ENCODE measurements at regions not wholly inside any gene's neighbourhood (a gene's known extent, or its start where the extent isn't known, plus 50 kb on each side); places are given as distances from the start of the nearest gene placed in this dataset.

- H3K9me3 ChIP-seq (replicated peaks; ENCODE audit: low read length): no peaks in the 10 kb centered on the region
- H3K4me2 ChIP-seq (ENCODE audit: low read length): no peak overlapping the region
- H3K4me1 ChIP-seq (ENCODE audit: control insufficient read depth, insufficient read depth, low read length): peaks cover 8% of the 10 kb centered on the region
- no peaks in the 10 kb centered on the region for H3K36me3 ChIP-seq (ENCODE audit: insufficient read depth, low read length)
- no peak overlapping the region for H3K4me3 ChIP-seq (ENCODE audit: low read length)
- no peak overlapping the region for H3K9ac ChIP-seq (ENCODE audit: low read depth, low read length)
- no peaks in the 10 kb centered on the region for H3K27me3 ChIP-seq (ENCODE audit: control insufficient read depth, insufficient read depth, low read length)
These were observed 520.0 kb upstream of the SPHKAP start for GRCh38 chr2:228701506-228701905.

GRCh38 chr2:228700638-228701037 is 519.2 kb upstream of the SPHKAP start:
- no peak overlapping the region for H3K4me3 ChIP-seq (ENCODE audit: low read length)
- H3K4me1 ChIP-seq (ENCODE audit: control insufficient read depth, insufficient read depth, low read length): peaks cover 8% of the 10 kb centered on the region
- H3K4me2 ChIP-seq (ENCODE audit: low read length): no peak overlapping the region
- no peaks in the 10 kb centered on the region for H3K27me3 ChIP-seq (ENCODE audit: control insufficient read depth, insufficient read depth, low read length)
- H3K9me3 ChIP-seq (replicated peaks; ENCODE audit: low read length): no peaks in the 10 kb centered on the region
- H3K9ac ChIP-seq (ENCODE audit: low read depth, low read length): peak overlapping the region; percentile 11
- H3K36me3 ChIP-seq (ENCODE audit: insufficient read depth, low read length): no peaks in the 10 kb centered on the region

- Histone ChIP-seq H3K4me3 (ENCODE audit: low read length) (no peak overlapping the region), H3K9me3 (replicated peaks; ENCODE audit: low read length) (no peaks in the 10 kb centered on the region), H3K27me3 (ENCODE audit: control insufficient read depth, insufficient read depth, low read length) (no peaks in the 10 kb centered on the region), H3K36me3 (ENCODE audit: insufficient read depth, low read length) (no peaks in the 10 kb centered on the region), H3K9ac (ENCODE audit: low read depth, low read length) (no peak overlapping the region), H3K4me1 (ENCODE audit: control insufficient read depth, insufficient read depth, low read length) (peaks cover 8% of the 10 kb centered on the region), H3K4me2 (ENCODE audit: low read length) (no peak overlapping the region)
These were observed 518.4 kb upstream of the SPHKAP start for GRCh38 chr2:228699888-228700287.

- H3K27me3 ChIP-seq (ENCODE audit: control insufficient read depth, insufficient read depth, low read length): no peaks in the 10 kb centered on the region
- H3K36me3 ChIP-seq (ENCODE audit: insufficient read depth, low read length): no peaks in the 10 kb centered on the region
- H3K9ac ChIP-seq (ENCODE audit: low read depth, low read length): no peak overlapping the region
- peaks cover 8% of the 10 kb centered on the region for H3K4me1 ChIP-seq (ENCODE audit: control insufficient read depth, insufficient read depth, low read length)
- H3K4me2 ChIP-seq (ENCODE audit: low read length): no peak overlapping the region
- no peak overlapping the region for H3K4me3 ChIP-seq (ENCODE audit: low read length)
- H3K9me3 ChIP-seq (replicated peaks; ENCODE audit: low read length): no peaks in the 10 kb centered on the region
These were observed 517.9 kb upstream of the SPHKAP start for GRCh38 chr2:228699400-228699799.

- H3K4me1 ChIP-seq (ENCODE audit: control insufficient read depth, insufficient read depth, low read length): peaks cover 8% of the 10 kb centered on the region
- no peak overlapping the region for H3K4me2 ChIP-seq (ENCODE audit: low read length)
- no peak overlapping the region for H3K9ac ChIP-seq (ENCODE audit: low read depth, low read length)
- no peaks in the 10 kb centered on the region for H3K9me3 ChIP-seq (replicated peaks; ENCODE audit: low read length)
- no peaks in the 10 kb centered on the region for H3K36me3 ChIP-seq (ENCODE audit: insufficient read depth, low read length)
- no peak overlapping the region for H3K4me3 ChIP-seq (ENCODE audit: low read length)
- H3K27me3 ChIP-seq (ENCODE audit: control insufficient read depth, insufficient read depth, low read length): no peaks in the 10 kb centered on the region
These were observed 517.5 kb upstream of the SPHKAP start for GRCh38 chr2:228698963-228699362.

- Histone ChIP-seq H3K4me2 (ENCODE audit: low read length) (no peak overlapping the region), H3K9ac (ENCODE audit: low read depth, low read length) (no peak overlapping the region), H3K4me3 (ENCODE audit: low read length) (no peak overlapping the region), H3K27me3 (ENCODE audit: control insufficient read depth, insufficient read depth, low read length) (no peaks in the 10 kb centered on the region), H3K36me3 (ENCODE audit: insufficient read depth, low read length) (no peaks in the 10 kb centered on the region), H3K4me1 (ENCODE audit: control insufficient read depth, insufficient read depth, low read length) (peaks cover 8% of the 10 kb centered on the region), H3K9me3 (replicated peaks; ENCODE audit: low read length) (no peaks in the 10 kb centered on the region)
These were observed 516.0 kb upstream of the SPHKAP start for GRCh38 chr2:228697456-228697855.

- Histone ChIP-seq H3K36me3 (ENCODE audit: insufficient read depth, low read length) (no peaks in the 10 kb centered on the region), H3K27me3 (ENCODE audit: control insufficient read depth, insufficient read depth, low read length) (no peaks in the 10 kb centered on the region), H3K9me3 (replicated peaks; ENCODE audit: low read length) (no peaks in the 10 kb centered on the region), H3K9ac (ENCODE audit: low read depth, low read length) (no peak overlapping the region), H3K4me2 (ENCODE audit: low read length) (no peak overlapping the region), H3K4me1 (ENCODE audit: control insufficient read depth, insufficient read depth, low read length) (no peaks in the 10 kb centered on the region), H3K4me3 (ENCODE audit: low read length) (no peak overlapping the region)
These were observed 509.2 kb upstream of the SPHKAP start for GRCh38 chr2:228690681-228691080.

GRCh38 chr2:228689053-228689452 is 507.6 kb upstream of the SPHKAP start:
- no peaks in the 10 kb centered on the region for H3K36me3 ChIP-seq (ENCODE audit: insufficient read depth, low read length)

GRCh38 chr2:228688007-228688645 is 506.6 kb upstream of the SPHKAP start:
- Histone ChIP-seq H3K4me3 (ENCODE audit: low read length) (no peak overlapping the region), H3K4me1 (ENCODE audit: control insufficient read depth, insufficient read depth, low read length) (no peaks in the 10 kb centered on the region), H3K9ac (ENCODE audit: low read depth, low read length) (no peak overlapping the region), H3K4me2 (ENCODE audit: low read length) (no peak overlapping the region), H3K9me3 (replicated peaks; ENCODE audit: low read length) (no peaks in the 10 kb centered on the region), H3K27me3 (ENCODE audit: control insufficient read depth, insufficient read depth, low read length) (no peaks in the 10 kb centered on the region), H3K36me3 (ENCODE audit: insufficient read depth, low read length) (no peaks in the 10 kb centered on the region)

More at GRCh38 chr2:228689053-228689452, 507.6 kb upstream of the SPHKAP start:
- no peaks in the 10 kb centered on the region for H3K9me3 ChIP-seq (replicated peaks; ENCODE audit: low read length)
- H3K9ac ChIP-seq (ENCODE audit: low read depth, low read length): no peak overlapping the region
- H3K4me3 ChIP-seq (ENCODE audit: low read length): no peak overlapping the region
- no peaks in the 10 kb centered on the region for H3K4me1 ChIP-seq (ENCODE audit: control insufficient read depth, insufficient read depth, low read length)
- H3K27me3 ChIP-seq (ENCODE audit: control insufficient read depth, insufficient read depth, low read length): no peaks in the 10 kb centered on the region
- H3K4me2 ChIP-seq (ENCODE audit: low read length): no peak overlapping the region

- H3K9me3 ChIP-seq (replicated peaks; ENCODE audit: low read length): no peaks in the 10 kb centered on the region
- H3K36me3 ChIP-seq (ENCODE audit: insufficient read depth, low read length): no peaks in the 10 kb centered on the region
- no peaks in the 10 kb centered on the region for H3K4me1 ChIP-seq (ENCODE audit: control insufficient read depth, insufficient read depth, low read length)
- no peaks in the 10 kb centered on the region for H3K27me3 ChIP-seq (ENCODE audit: control insufficient read depth, insufficient read depth, low read length)
- H3K4me2 ChIP-seq (ENCODE audit: low read length): no peak overlapping the region
- H3K9ac ChIP-seq (ENCODE audit: low read depth, low read length): no peak overlapping the region
- no peak overlapping the region for H3K4me3 ChIP-seq (ENCODE audit: low read length)
These were observed 500.5 kb upstream of the SPHKAP start for GRCh38 chr2:228681979-228682378.

- H3K9me3 ChIP-seq (replicated peaks; ENCODE audit: low read length): no peaks in the 10 kb centered on the region
- H3K9ac ChIP-seq (ENCODE audit: low read depth, low read length): no peak overlapping the region
- H3K4me1 ChIP-seq (ENCODE audit: control insufficient read depth, insufficient read depth, low read length): no peaks in the 10 kb centered on the region
- H3K27me3 ChIP-seq (ENCODE audit: control insufficient read depth, insufficient read depth, low read length): no peaks in the 10 kb centered on the region
- no peaks in the 10 kb centered on the region for H3K36me3 ChIP-seq (ENCODE audit: insufficient read depth, low read length)
- H3K4me2 ChIP-seq (ENCODE audit: low read length): no peak overlapping the region
- no peak overlapping the region for H3K4me3 ChIP-seq (ENCODE audit: low read length)
These were observed 499.9 kb upstream of the SPHKAP start for GRCh38 chr2:228681426-228681825.

- H3K9ac ChIP-seq (ENCODE audit: low read depth, low read length): no peak overlapping the region
- no peaks in the 10 kb centered on the region for H3K4me1 ChIP-seq (ENCODE audit: control insufficient read depth, insufficient read depth, low read length)
- H3K27me3 ChIP-seq (ENCODE audit: control insufficient read depth, insufficient read depth, low read length): no peaks in the 10 kb centered on the region
- H3K9me3 ChIP-seq (replicated peaks; ENCODE audit: low read length): no peaks in the 10 kb centered on the region
- no peak overlapping the region for H3K4me2 ChIP-seq (ENCODE audit: low read length)
- no peaks in the 10 kb centered on the region for H3K36me3 ChIP-seq (ENCODE audit: insufficient read depth, low read length)
- no peak overlapping the region for H3K4me3 ChIP-seq (ENCODE audit: low read length)
These were observed 496.6 kb upstream of the SPHKAP start for GRCh38 chr2:228678110-228678509.
